GM19452 (cell line): ENCODE measurements at regions not wholly inside any gene's neighbourhood (a gene's known extent, or its start where the extent isn't known, plus 50 kb on each side); places are given as distances from the start of the nearest gene placed in this dataset.

ENCODE experiments used
- ATAC-seq: cut with Tn5 transposase; IDR thresholded peaks from one replicate; pipeline ENCODE4 v1.9.1; 2021; ENCODE audit not compliant: unreplicated experiment

GRCh38 chr18:65326805-65327204, 424.0 kb upstream of the CDH7 start:
- ATAC-seq: no peak

- ATAC-seq: no peak
Observed at GRCh38 chr18:65322895-65323294, 427.9 kb upstream of the CDH7 start.

DNA sequence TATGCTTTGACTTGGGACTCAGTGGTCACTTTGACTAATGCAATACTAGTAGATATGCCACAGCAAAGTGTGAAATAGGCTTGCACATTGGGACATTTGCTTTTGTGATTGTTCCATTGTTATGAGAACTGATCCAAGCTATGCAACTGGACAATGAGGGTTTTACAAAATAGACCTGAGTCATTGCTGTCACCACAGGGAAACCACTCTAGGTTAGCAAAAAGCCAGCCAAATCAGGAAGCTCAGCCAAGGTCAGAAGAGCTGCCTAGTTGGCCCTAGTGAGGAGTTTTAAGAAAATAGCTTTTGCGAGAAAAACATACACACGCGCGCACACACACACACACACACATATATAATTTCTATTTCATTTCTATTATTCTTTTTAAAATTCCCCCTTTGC, 452.4 kb upstream of the CDH7 start:
- ATAC-seq: no peak

DNA sequence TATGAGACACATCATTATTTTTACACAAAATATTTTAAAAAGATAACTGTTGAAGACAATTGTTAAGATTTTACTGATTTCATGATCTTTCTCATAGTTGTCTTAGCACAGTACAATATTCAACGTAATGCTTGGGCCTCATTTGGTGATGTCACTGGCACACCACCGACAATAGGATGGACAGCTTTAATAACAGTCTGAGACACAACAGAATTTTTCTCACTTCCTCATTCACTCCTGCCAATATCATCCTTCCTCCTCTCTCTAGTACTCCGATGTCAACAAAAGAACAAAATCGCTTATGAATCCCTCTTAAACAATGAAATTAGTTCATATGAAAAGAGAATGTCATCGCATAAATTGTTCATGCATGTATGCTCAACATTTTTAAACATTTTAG, 461.9 kb upstream of the CDH7 start:
- ATAC-seq: no peak

- ATAC-seq: no peak
Observed at GRCh38 chr18:65287652-65288051, 463.2 kb upstream of the CDH7 start.

GRCh38 chr18:65282096-65282495, 468.7 kb upstream of the CDH7 start:
- no peak for ATAC-seq

DNA sequence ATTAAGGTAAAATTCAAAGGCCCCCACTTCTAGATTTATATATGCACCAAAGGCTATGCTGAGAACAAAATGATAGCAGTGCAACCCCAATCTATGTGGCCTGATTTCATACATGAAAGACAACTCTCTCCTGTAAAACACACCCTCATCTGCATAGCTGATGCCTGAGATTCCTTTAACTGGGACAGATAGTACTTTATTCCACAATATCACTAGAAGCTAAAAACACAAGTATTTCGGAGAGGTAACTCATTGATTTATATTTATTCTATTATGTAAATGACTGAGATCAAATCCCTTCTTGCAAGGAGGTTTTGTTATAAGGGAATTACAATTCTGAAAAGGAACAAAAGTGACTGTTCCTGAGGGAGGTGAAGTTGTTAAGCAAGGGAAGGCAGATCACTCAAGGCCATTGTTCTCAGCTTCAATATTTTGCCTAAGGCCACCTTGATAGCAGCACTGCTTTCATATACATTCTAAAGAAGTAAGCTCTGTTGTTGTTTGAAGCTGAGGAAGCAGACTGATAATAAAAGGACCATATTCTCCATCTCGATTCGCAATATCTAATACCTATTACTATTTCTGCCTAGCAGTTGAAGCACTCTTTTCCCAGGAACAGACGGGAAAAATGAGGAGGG, 471.0 kb upstream of the CDH7 start:
- ATAC-seq: no peak

DNA sequence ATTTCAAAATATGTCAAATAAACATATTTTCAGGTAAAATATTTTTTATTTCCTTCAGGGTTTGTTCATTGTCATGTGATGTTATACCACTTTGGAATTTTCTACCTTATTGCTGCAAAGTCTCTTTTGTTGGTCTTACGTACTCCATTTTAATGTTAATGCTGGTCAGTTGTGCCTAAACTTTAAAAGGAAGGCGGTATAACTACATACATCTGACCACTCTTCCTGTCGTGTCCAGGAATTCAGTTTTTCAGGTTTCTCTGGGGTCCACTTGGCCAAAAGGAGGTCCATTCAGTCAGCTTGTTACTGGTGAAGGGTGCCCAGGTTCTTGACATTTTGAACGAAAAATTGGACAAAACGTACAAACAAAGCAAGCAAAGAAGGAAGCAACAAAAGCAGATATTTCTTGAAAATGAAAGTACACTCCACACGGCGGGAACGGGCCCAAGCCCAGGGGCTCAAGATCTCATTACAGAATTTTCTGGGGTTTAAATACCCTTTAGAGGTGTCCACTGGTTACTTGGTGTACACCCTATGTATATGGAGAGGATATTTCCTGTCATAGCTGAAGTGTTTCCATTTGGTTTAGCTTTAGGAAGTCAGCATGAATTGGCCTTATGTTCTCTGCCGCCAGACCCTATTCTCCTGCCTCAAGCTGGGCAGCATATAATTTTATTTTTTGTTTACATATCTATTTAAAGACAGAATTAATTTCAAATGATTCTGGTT, 471.7 kb upstream of the CDH7 start:
- no peak for ATAC-seq

DNA sequence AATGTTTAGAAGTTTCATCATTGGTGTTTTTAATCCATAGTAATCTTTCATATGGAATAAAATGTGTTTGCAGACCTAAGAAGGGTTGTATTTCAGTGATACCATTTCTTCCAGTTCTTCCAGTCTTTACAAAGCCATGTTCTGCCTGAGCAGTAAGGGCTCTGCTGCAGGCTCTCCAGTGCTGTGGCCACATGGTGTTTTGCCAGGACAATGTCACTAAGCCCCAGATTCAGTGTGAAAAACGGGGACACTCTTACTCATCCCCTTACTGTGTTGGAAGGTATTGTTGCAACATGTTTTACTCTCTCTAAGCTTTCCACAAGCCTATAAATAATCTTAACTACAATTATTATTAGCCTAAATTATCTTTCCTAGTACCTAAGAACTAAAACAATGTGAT, 481.4 kb upstream of the CDH7 start:
- no peak for ATAC-seq

- ATAC-seq: no peak
Observed at GRCh38 chr18:65265761-65266160, 485.1 kb upstream of the CDH7 start.

DNA sequence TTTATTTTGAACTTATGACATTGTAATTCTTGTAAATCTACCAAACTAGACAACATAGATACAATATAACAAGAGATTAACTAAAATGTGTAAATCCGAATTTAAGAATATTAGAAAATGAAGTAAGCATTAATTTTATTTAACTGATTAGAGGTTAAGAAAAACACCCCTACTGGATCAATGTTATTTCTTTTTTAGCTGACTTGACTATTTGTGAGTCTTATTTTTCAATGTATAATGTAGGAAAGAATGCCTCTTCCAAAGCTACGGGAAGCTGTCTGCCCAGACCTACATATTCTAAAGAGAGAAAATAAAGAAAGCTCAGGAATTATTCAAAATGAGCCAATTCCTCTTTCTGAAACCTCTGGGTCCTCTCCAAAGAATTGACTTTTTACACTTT, 490.8 kb upstream of the CDH7 start:
- ATAC-seq: no peak

GRCh38 chr18:65259403-65259802, 491.4 kb upstream of the CDH7 start:
- ATAC-seq: no peak

DNA sequence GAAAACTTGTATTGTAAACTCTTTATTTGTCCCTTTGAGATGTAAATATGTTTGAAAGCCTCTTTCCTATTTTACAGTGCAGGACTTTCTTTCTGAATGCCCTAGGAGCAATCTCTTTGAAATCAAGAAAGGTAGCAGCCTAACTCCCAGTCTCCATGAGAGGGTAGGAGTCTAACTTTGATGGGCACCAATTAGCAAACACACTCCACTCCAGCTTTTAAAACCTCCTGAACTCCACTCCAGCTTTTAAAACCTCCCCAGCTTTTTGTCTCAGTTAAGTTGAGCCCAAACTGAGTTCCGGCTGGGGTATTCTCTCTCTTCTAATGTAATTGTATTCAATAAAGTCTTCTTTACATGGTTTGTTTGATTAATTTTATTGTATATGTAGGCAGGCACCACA, 493.7 kb upstream of the CDH7 start:
- ATAC-seq: no peak

GRCh38 chr18:65255417-65255816, 495.4 kb upstream of the CDH7 start:
- ATAC-seq: no peak

DNA sequence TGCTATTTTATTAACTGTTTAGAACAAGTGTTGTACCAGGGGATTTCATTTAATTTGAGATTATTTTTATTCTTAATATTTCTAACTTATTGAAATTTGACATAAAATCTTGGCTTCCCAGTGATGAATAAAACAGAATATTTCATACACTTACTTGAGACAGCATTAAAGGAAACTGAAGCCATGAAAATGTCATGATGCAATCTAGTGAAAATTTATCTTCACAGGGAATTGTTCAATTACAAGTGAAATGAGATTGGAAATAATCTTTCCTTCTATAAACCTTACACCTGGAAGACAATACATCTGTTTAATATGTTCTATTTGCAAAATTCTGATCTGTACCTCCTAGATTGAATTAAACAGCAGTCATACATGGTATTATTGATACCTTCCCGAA, 511.0 kb upstream of the CDH7 start:
- ATAC-seq: no peak

DNA sequence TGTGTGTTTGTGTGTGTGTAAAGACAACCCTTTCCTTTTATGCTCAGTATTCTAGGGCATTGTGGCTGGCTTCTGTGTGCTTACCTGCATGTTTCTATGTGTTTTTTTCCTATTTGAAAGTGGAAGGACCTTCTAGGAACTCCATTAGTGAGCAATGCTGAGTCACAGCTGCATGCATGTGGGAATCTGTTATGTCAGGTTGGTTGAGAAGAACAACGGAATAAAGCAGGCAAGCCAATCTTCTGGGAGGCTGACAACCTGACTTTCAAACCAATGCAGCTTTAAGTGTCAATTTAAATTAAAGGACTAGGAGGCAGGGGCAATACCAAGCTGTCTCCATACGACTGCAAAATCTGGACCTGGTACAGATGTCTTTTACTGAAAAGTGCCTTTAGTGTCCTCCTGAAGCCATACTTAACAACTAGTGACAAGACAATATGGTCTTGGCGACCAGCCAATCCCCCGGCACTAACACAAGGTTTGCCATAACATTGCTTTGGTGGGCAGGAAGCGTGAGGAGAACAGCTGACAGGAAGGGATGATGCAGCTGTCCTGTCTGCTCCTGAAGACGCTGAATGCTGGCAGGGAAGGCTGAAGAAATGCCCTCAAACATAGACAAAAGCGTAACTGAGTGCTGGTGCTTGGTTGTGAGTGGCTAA, 514.7 kb upstream of the CDH7 start:
- no peak for ATAC-seq

DNA sequence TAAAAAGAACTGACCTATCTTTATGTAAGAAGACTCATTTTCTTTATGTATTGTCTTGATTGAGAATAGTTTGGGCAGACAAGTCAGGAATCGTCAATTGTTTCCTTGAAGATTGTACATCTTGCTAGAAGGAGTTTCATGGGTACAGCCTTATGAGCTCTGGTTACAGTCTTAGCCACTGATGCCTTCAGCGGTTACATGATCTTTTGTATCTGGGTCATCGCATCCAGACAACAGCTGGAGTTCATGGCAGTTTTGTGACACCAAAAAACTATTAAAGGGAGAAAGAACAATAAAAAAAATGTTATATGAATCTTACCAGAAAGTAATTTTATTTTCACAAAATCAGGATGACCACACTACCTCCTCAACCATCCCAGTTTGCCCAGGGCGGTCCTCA, 520.5 kb upstream of the CDH7 start:
- ATAC-seq: no peak

DNA sequence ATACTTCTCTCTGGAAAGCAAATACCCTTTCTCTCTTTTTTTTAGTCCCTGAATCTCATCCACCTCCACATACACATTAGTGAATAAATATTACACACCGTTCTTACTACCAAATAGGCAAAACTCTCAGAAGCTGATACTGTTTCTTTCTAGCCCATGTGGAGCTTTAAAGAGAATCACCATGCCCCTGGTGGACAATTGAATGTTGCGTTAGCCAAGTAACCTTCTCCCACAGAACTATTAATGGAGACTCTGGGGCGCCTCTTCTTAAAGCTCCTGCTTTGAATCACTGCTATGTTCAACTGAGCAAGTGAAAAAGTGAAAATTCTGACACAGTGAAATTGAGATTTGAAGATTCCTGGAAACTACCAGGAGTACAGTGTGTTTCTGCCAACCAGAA, 522.8 kb upstream of the CDH7 start:
- no peak for ATAC-seq

DNA sequence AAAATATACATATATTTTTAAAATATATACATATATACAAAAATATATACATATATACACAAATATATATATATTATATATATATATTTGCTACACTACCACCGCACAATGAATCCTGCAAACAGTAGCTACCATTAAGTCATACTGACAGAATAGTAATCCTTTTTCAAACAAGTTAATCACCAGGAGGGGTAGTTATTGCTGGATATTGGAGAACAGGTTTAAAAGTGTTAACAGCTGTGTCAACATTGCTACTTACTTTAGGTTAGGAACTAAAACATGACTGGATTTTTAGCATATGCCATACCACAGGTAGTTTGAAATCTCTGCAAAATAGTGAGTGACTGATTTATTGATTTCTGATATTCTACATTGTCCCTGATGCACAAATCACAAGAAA, 529.1 kb upstream of the CDH7 start:
- ATAC-seq: no peak

DNA sequence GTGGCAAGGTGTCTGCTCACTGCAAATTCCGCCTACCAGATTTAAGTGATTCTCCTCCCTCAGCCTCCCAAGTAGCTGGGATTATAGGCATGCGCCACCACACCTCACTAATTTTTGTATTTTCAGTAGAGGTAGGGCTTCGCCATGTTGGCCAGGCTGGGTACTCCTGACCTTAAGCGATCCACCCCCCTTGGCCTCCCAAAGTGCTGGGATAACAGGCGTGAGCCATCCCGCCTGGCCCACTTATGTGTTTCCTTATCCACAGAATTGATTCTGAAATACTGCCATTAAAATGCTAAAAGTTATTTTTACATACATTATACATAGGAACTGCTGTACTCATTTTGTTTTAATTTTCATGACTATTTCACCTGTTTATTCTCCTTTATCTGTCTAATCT, 529.7 kb upstream of the CDH7 start:
- no peak for ATAC-seq

DNA sequence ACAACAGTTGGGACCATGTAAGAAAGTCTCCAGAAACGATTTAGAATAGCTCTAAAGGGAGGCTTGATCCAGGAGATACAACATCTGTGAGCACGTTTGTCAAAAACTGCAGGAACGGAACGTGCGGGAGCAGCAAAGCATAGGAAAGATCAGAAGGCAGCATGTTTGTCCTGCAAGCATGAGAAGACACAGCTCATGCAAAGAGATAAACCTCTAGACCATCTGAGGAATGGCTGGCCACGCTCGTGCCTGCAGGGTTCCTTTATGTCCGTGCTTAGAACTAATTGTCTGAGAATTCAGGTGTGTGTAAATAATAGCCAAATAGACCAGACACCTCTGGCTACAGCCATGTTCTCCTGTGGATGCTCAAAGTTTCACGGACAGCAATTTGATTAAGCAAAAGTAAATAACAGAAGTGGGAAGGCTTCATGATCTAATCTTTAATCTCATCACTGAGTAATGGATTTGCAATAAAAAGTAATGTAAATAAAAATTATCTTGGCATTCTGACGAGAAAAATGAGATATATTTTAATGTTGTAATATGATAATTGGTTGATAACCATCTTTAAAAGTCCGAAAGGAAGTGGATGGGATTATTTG, 534.8 kb upstream of the CDH7 start:
- no peak for ATAC-seq

- ATAC-seq: no peak
Observed at GRCh38 chr18:65214456-65214855, 536.4 kb upstream of the CDH7 start.
